ENCODE measurements at regions not wholly inside any gene's neighbourhood (a gene's known extent, or its start where the extent isn't known, plus 50 kb on each side); places are given as distances from the start of the nearest gene placed in this dataset.
"Not testable (repeated sequence)": the region's sequence is repeated elsewhere in the genome, so short reads cannot be mapped to it uniquely, and the experiment has no call there.

DNA sequence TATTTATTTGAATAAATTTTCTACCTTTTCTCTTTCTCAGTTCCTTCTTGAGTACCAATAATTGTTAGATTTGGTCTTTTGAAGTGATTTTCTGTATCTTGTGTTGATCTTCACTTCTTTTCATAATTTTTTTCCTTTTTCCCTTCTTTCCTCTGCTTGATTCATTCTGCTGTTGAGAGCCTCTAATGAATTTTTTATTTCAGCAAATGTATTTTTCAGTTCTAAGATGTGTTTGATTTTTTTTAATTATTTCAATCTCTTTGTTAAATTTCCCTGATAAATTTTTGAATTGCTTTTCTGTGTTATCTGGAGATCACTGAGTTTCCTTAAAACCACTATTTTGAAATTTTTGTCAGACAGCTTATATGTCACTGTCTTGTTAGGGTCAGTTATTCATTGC is 155.4 kb upstream of the IL15 start:
- Histone ChIP-seq H3K36me3 (ENCODE audit: insufficient read depth, low read length) (no peaks in the 10 kb centered on the region), H3K9me3 (ENCODE audit: insufficient read depth, low read length, severe bottlenecking) (peaks cover 5% of the 10 kb centered on the region), H2AFZ (ENCODE audit: low read depth, low read length) (no peak overlapping the region), H3K27ac (ENCODE audit: low read length) (no peak overlapping the region), H4K20me1 (ENCODE audit: insufficient read depth, low read length) (no peaks in the 10 kb centered on the region), H3K27me3 (ENCODE audit: insufficient read depth, low read length, poor library complexity) (no peaks in the 10 kb centered on the region), H3K79me2 (ENCODE audit: insufficient read depth, low read length) (no peaks in the 10 kb centered on the region), H3K4me2 (ENCODE audit: insufficient read depth, low read length) (no peak overlapping the region), H3K9ac (ENCODE audit: low read depth, low read length) (no peak overlapping the region), H3K4me1 (ENCODE audit: insufficient read depth, low read length) (no peaks in the 10 kb centered on the region), H3K4me3 (ENCODE audit: low read depth in 1 of 2, low read length in 2 of 2) (no peak overlapping the region)
- ATAC-seq (ENCODE audit: insufficient read depth, low read depth): no peak
- DNase-seq: no peak
- TF ChIP-seq, protein P1, sequence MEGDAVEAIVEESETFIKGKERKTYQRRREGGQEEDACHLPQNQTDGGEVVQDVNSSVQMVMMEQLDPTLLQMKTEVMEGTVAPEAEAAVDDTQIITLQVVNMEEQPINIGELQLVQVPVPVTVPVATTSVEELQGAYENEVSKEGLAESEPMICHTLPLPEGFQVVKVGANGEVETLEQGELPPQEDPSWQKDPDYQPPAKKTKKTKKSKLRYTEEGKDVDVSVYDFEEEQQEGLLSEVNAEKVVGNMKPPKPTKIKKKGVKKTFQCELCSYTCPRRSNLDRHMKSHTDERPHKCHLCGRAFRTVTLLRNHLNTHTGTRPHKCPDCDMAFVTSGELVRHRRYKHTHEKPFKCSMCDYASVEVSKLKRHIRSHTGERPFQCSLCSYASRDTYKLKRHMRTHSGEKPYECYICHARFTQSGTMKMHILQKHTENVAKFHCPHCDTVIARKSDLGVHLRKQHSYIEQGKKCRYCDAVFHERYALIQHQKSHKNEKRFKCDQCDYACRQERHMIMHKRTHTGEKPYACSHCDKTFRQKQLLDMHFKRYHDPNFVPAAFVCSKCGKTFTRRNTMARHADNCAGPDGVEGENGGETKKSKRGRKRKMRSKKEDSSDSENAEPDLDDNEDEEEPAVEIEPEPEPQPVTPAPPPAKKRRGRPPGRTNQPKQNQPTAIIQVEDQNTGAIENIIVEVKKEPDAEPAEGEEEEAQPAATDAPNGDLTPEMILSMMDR (IDR thresholded peaks at IDR 0.05; ENCODE audit: borderline replicate concordance, extremely low read depth, low read length, poor library complexity, severe bottlenecking): no peak
- TF ChIP-seq EZH2 (IDR thresholded peaks at IDR 0.05; ENCODE audit: borderline replicate concordance, low read depth, low read length, severe bottlenecking): no peak

DNA sequence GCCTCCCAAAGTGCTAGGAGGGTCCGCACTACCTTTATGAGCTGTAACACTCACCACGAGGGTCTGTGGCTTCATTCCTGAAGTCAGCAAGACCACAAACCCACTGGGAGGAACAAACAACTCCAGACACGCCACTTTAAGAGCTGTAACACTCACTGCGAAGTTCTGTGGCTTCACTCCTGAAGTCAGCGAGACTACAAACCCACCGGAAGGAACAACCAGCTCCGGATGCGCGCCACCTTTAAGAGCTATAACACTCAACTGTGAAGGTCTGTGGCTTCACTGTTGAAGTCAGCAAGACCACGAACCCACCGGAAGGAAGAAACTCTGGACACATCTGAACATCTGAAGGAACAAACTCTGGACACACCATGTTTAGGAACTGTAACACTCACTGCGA is 152.1 kb upstream of the IL15 start:
- H3K4me2 ChIP-seq (ENCODE audit: insufficient read depth, low read length); ATAC-seq (ENCODE audit: insufficient read depth, low read depth); H3K36me3 ChIP-seq (ENCODE audit: insufficient read depth, low read length); H3K4me3 ChIP-seq (ENCODE audit: low read depth in 1 of 2, low read length in 2 of 2); H3K9ac ChIP-seq (ENCODE audit: low read depth, low read length); H3K9me3 ChIP-seq (ENCODE audit: insufficient read depth, low read length, severe bottlenecking); DNase-seq; H4K20me1 ChIP-seq (ENCODE audit: insufficient read depth, low read length); H3K27ac ChIP-seq (ENCODE audit: low read length); H2AFZ ChIP-seq (ENCODE audit: low read depth, low read length); H3K79me2 ChIP-seq (ENCODE audit: insufficient read depth, low read length); H3K4me1 ChIP-seq (ENCODE audit: insufficient read depth, low read length); H3K27me3 ChIP-seq (ENCODE audit: insufficient read depth, low read length, poor library complexity): not testable (repeated sequence)

DNA sequence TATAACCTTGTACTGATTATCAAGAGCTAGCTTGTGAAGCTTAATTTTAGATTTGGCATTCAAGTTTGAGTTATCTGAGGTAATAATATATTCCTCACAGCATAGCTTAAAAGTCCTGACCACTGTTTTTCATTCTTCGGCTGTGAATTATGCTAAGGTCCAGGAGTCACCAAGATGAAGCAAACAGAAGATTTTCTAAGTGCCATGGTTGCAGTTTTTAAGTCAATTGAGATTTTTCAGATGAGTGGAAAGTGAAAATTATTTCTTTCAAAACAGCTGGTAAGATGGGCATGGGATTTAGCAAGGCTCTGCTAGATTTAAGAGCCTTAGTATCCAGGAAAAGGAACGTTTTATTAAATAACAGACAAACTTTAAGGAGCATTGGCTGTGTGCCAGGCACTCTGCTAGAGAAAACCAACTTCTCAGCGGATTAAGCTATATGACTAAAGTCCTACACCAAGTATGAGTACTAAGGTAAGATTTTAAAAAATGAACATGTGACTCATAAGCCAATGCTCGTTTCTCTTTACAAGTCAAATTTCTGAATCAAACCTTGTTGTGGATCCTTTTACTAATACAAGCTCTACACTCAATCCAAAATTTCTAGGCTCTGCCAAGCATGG is 149.9 kb upstream of the IL15 start:
- Histone ChIP-seq H3K27me3 (ENCODE audit: insufficient read depth, low read length, poor library complexity) (no peaks in the 10 kb centered on the region), H3K36me3 (ENCODE audit: insufficient read depth, low read length) (no peaks in the 10 kb centered on the region), H3K9me3 (ENCODE audit: insufficient read depth, low read length, severe bottlenecking) (peaks cover 4% of the 10 kb centered on the region), H3K27ac (ENCODE audit: low read length) (no peak overlapping the region), H3K4me1 (ENCODE audit: insufficient read depth, low read length) (no peaks in the 10 kb centered on the region), H3K4me3 (ENCODE audit: low read depth in 1 of 2, low read length in 2 of 2) (no peak overlapping the region), H3K9ac (ENCODE audit: low read depth, low read length) (no peak overlapping the region), H2AFZ (ENCODE audit: low read depth, low read length) (no peak overlapping the region; the same call in 1 of the 2 replicates), H3K4me2 (ENCODE audit: insufficient read depth, low read length) (no peak overlapping the region), H3K79me2 (ENCODE audit: insufficient read depth, low read length) (no peaks in the 10 kb centered on the region), H4K20me1 (ENCODE audit: insufficient read depth, low read length) (no peaks in the 10 kb centered on the region)
- no peak for ATAC-seq (ENCODE audit: insufficient read depth, low read depth)
- no peak for DNase-seq
- no peak for TF ChIP-seq EZH2 (IDR thresholded peaks at IDR 0.05; ENCODE audit: borderline replicate concordance, low read depth, low read length, severe bottlenecking)
- TF ChIP-seq, protein P1 (IDR thresholded peaks at IDR 0.05; ENCODE audit: borderline replicate concordance, extremely low read depth, low read length, poor library complexity, severe bottlenecking): no peak

DNA sequence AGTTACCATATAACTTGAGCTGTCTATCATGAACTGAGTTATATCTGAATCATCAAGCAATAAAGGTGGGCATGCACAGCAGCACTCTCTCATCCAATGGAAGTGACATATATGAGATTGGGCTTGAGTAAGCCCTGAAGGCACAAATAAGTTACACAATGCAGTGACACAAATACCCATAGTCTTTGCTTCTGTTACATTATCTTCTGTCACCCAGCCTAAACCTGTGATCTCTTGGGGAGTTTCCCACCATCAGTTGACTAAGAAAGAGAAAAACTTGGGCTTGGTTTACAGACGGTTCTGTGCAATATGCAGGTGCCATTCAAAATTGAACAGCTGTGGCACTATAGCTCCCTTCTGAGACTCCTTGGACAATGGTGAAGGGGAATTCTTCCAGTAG is 138.8 kb upstream of the IL15 start:
- no peak for ATAC-seq (ENCODE audit: insufficient read depth, low read depth)
- Histone ChIP-seq H2AFZ (ENCODE audit: low read depth, low read length) (no peak overlapping the region), H3K9me3 (ENCODE audit: insufficient read depth, low read length, severe bottlenecking) (no peaks in the 10 kb centered on the region)

More for the DNA sequence above, 138.8 kb upstream of the IL15 start:
- Histone ChIP-seq H3K4me1 (ENCODE audit: insufficient read depth, low read length) (no peaks in the 10 kb centered on the region), H3K79me2 (ENCODE audit: insufficient read depth, low read length) (no peaks in the 10 kb centered on the region), H4K20me1 (ENCODE audit: insufficient read depth, low read length) (no peaks in the 10 kb centered on the region), H3K27me3 (ENCODE audit: insufficient read depth, low read length, poor library complexity) (no peaks in the 10 kb centered on the region), H3K27ac (ENCODE audit: low read length) (no peak overlapping the region), H3K36me3 (ENCODE audit: insufficient read depth, low read length) (no peaks in the 10 kb centered on the region), H3K4me3 (ENCODE audit: low read depth in 1 of 2, low read length in 2 of 2) (no peak overlapping the region), H3K4me2 (ENCODE audit: insufficient read depth, low read length) (no peak overlapping the region), H3K9ac (ENCODE audit: low read depth, low read length) (no peak overlapping the region)
- no peak for DNase-seq
- TF ChIP-seq, protein P1 (IDR thresholded peaks at IDR 0.05; ENCODE audit: borderline replicate concordance, extremely low read depth, low read length, poor library complexity, severe bottlenecking): no peak
- no peak for TF ChIP-seq EZH2 (IDR thresholded peaks at IDR 0.05; ENCODE audit: borderline replicate concordance, low read depth, low read length, severe bottlenecking)

All from DND-41 (cell line).